T-helper 1 cell treated with Interleukin-12 subunit alpha and Interleukin-12 subunit beta and Interleukin-4 antibody, amounts not matched to agents 30 ng/mL and 1 ng/mL, for 36 hours (primary cell): ENCODE measurements at regions not wholly inside any gene's neighbourhood (a gene's known extent, or its start where the extent isn't known, plus 50 kb on each side); places are given as distances from the start of the nearest gene placed in this dataset.

Experiments used
- intact Hi-C: fragments of 100-400 bp; cut with micrococcal nuclease; formaldehyde crosslinking; loops from one replicate; pipeline ENCODE4 v1.15.1; 2024

DNA sequence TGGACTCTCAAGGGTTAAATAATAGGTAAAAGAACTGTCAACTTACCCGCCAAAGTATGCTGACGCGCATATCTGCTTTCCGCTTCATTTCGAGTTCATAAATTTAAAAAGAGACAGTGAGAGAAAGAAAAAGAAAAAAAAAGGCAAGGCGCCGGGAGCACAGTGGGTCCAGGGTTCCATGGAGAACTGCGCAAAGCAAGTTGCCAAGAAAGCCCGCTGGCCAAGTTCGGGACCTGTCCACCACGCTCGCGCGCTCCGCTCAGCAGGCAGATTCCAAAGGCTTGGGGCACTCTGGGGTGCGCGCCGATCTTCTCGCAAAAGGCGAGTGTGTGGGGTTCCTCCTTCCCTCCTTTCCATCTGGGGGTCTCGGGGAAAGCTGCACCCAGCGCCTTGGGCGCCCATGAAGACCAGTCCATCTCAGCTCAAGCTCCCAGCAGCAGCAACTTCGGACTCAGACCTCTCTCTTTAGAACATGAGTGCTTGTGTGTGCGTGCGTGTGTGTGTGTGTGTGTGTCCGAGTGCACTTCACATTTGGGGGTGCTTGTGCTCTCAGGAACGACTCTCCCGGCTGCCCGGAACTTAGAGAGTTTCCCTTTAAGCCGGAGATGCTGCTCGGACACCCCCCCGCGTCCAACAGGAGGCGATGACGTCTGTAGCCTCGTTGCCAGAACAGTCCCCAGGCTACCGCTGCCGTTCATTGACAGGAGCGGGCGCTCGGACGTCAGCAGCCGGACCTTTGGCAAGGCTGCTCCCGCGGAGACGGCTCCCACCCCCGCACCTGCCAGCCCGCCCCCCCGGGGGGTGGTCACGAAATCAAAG lies 180.0 kb downstream of the TBXT start:
- intact Hi-C loops: no loop called here

DNA sequence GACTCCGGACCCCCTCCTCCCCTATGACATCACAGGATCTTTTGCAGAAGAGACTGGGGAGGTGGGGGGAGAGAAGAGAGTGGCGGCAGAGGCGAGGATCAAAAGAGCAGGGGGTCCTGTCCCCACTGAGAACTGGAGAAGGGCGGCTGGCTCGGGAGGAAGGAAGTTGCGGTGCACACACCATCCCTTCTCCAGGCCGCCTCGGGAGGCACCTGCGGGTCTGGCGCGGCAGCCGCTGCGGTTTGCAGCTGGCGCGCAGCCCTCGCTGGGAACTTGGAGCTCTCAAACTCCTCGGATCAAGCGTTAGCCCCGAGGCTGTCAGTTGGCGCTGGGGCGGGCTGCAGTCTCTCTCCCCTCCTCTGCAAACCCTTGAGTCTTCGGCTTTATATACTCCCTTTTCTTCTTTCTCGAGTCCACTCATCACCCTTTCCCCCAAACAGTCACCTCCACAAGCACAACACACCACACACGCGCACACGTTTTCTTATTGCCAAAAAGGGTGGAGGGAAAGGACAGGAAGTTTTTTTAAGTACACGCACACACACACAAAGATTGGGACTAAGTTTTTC lies 180.7 kb downstream of the TBXT start:
- intact Hi-C loops: no loop called here

GRCh38 chr6:165986311-165986913 lies 181.2 kb downstream of the TBXT start:
- intact Hi-C loops: no loop called here

GRCh38 chr6:165985806-165986299 lies 181.8 kb downstream of the TBXT start:
- intact Hi-C loops: no loop called here

DNA sequence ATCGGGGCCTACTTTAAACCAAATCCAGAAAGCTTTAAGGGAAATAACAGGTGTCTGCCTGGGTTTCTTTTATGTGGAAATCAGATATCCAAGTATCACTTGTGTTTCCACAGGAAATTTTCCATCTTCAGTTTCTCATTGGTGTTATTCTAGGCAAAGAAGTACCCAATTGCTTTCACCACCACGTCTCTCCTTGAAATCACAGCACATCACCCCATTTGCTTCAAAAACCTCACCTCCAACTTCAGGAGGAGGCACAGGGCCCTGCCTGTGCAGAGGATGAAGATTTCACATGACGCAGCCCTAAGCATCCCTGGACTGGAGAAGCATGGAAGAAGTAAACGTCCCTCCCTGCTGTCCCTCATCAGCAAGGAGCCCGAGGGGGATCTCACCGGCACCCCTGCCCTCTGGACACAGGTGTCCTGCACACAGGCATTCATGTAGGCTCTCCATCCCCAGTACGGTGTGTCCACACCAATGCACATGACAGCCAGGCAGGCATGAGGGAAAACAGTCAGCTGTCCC lies 182.3 kb downstream of the TBXT start:
- intact Hi-C loops: no loop called here

- intact Hi-C loops: no loop called here
Measured at GRCh38 chr6:165984729-165985275, 182.8 kb downstream of the TBXT start.

- intact Hi-C loops: no loop called here
Measured at GRCh38 chr6:165983112-165984072, 184.3 kb downstream of the TBXT start.

GRCh38 chr6:165978476-165978875 lies 189.2 kb downstream of the TBXT start:
- intact Hi-C loops: no loop called here

DNA sequence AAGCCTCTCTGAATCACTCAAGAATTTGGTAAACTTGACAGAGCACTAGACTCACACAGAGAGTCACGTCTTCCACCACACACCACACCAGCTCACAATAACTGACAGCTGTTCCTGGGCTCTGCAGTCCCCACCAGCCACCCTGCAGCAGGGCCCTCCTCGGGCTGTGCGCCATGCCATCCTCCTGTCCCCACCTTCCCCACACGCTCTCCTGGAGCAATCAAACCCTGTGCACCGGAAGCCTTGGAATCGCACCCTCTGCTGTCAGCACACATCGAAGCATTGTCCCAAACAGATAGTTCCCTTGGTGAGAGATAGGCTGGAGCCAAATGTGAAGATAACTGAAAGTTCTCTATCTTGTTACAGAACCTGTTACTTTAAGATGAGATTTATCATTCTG lies 191.0 kb downstream of the TBXT start:
- intact Hi-C loops: no loop called here

- intact Hi-C loops: no loop called here
Measured at GRCh38 chr6:165974817-165975216, 192.8 kb downstream of the TBXT start.

DNA sequence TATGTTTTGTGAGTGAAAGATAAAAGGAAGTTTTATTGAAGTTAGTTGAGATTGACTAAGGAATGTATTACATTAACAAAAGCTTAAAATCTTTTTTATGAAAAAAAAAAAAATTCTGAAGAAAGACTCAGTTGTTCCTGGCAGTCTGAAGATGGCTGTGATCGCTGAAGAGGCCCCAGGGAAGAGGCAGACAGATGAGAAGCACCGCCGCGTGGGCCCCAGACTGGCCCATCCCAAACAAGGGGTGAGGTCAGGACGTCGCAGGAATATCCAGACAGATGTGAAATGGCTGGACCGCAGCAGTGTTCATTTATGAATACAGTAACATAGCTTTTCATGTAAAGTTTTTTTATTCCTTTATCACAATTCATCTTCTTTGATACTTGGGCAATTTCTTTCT lies 194.2 kb downstream of the TBXT start:
- intact Hi-C loops: no loop called here

GRCh38 chr6:165972139-165972802 lies 195.4 kb downstream of the TBXT start:
- intact Hi-C loops: no loop called here

GRCh38 chr6:165971202-165971601 lies 196.4 kb downstream of the TBXT start:
- intact Hi-C loops: no loop called here

- intact Hi-C loops: no loop called here
Measured at GRCh38 chr6:165970001-165970400, 197.7 kb downstream of the TBXT start.

GRCh38 chr6:165969184-165969583 lies 198.5 kb downstream of the TBXT start:
- intact Hi-C loops: no loop called here

DNA sequence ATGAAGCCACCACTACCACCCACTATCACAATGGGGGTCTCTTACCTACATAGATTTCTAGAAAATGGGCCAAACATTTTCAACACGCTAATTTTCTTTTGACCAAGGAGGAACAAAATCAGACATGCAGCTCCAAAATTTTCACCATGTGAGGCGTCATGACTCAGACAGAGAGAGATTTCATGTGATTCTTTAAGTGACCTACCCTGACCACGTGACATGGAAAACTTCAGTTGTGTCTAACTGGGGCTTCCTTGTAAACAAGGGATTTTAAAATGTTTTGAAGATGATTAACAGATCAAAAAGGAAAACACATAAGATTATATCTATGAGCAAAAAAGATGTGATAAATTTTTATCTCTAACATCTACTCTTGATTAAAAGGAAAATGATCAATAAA lies 199.2 kb downstream of the TBXT start:
- intact Hi-C loops: no loop called here

DNA sequence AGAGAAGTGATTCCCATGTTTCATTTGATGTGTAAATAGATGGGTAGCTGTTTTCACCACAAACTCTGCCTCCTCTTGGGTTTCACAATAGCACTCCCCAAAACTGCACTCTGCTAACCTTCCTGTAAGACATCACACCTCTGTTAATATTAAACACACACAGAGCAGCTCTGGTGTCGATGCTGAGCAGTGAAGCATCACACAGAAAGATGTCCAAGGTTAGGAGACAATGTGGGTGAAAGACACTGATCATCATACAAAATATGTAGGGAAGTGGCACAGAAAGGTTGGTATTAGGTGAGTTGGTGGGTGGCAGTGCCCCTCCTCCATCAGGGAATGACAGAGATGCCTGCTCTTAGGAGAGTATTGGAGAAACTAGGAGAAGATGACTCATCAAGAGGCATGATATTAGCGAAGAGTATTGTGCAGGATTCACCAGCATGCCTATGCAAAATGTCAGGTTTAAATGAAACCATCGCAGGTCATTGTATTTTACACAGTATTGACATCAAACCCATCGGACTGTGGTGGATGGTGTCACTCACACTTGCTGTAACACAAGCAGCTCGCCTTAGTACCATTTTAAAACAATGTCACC lies 199.7 kb downstream of the TBXT start:
- intact Hi-C loops: no loop called here

- intact Hi-C loops: no loop called here
Measured at GRCh38 chr6:165963750-165964149, 203.9 kb downstream of the TBXT start.

DNA sequence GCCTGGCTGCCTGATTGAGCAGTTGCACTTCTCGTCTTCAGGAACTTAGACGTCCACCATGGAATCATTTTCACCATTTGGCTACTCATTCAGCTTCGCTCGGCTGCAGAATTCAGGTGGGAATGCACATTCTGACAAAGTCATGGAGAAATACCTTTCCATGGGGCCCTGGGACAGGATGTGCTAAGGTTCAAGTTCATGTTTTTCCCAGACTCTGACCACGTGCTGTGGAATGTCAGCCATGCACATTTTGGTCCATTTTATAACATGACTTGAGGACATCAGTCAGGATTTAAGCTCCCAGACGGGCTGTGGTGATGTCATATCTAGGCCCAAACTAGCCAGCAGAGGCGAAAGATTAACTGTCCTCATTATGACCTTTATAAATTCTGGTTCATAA lies 205.3 kb downstream of the TBXT start:
- intact Hi-C loops: no loop called here

GRCh38 chr6:165961233-165961632 lies 206.4 kb downstream of the TBXT start:
- intact Hi-C loops: no loop called here
